22Rv1 (cell line): ENCODE measurements at regions not wholly inside any gene's neighbourhood (a gene's known extent, or its start where the extent isn't known, plus 50 kb on each side); places are given as distances from the start of the nearest gene placed in this dataset.

Experiments used
- ZFX ChIP-seq: fragments of 450-650 bp; IDR thresholded peaks from 2 replicates; pipeline ENCODE4 v1.6.1; 2017; ENCODE audit warnings: antibody characterized with exemption, borderline replicate concordance
- TF ChIP-seq, protein P1 (sequence below): fragments of 450-650 bp; IDR thresholded peaks from 2 replicates; pipeline ENCODE4 v1.5.1; 2017; ENCODE audit warnings: mild to moderate bottlenecking

GRCh38 chr3:70631716-70632307, 319.4 kb upstream of the MDFIC2 start:
- TF ChIP-seq, protein P1, sequence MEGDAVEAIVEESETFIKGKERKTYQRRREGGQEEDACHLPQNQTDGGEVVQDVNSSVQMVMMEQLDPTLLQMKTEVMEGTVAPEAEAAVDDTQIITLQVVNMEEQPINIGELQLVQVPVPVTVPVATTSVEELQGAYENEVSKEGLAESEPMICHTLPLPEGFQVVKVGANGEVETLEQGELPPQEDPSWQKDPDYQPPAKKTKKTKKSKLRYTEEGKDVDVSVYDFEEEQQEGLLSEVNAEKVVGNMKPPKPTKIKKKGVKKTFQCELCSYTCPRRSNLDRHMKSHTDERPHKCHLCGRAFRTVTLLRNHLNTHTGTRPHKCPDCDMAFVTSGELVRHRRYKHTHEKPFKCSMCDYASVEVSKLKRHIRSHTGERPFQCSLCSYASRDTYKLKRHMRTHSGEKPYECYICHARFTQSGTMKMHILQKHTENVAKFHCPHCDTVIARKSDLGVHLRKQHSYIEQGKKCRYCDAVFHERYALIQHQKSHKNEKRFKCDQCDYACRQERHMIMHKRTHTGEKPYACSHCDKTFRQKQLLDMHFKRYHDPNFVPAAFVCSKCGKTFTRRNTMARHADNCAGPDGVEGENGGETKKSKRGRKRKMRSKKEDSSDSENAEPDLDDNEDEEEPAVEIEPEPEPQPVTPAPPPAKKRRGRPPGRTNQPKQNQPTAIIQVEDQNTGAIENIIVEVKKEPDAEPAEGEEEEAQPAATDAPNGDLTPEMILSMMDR = no peak
- no peak for TF ChIP-seq ZFX
